ENCODE measurements at regions not wholly inside any gene's neighbourhood (a gene's known extent, or its start where the extent isn't known, plus 50 kb on each side); places are given as distances from the start of the nearest gene placed in this dataset.

- DNase-seq, result no peak
Observed at GRCh38 chr2:18465979-18466378, 94.5 kb downstream of the RDH14 start.

GRCh38 chr2:18464913-18465312 is 95.5 kb downstream of the RDH14 start:
- no peak for DNase-seq

GRCh38 chr2:18456026-18456425 is 104.4 kb downstream of the RDH14 start:
- no peak for DNase-seq

DNA sequence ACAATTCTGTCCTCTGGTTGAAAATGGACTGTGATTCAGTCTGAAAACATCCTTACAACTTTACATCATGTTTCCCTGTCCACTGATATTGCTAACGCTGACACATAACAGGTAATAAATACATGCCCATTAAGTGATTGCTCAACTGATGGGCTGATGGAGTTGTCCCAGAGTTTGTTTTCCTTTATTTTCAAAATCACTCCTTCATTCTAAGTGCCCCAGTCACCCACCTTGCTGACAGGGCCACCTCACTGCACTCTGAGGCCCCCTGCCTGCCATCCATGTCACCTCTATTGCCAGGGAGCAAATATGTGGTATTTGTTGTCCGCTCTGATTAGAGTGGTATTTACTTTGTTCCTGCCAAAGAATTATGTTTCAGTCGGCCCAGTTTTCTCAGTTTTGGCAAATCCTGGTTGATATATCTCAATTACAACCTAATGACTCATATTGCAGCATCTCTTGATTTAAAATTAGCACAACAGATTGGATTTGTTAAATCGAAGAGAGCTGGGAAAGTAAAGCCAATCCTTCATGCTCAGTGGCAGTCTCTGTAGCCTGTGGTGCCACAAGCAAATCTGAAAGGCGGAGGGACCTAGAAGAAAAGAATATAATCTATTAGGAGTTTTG is 105.1 kb downstream of the RDH14 start:
- DNase-seq, result peak in 1 of 2 experiments; percentile 9

DNA sequence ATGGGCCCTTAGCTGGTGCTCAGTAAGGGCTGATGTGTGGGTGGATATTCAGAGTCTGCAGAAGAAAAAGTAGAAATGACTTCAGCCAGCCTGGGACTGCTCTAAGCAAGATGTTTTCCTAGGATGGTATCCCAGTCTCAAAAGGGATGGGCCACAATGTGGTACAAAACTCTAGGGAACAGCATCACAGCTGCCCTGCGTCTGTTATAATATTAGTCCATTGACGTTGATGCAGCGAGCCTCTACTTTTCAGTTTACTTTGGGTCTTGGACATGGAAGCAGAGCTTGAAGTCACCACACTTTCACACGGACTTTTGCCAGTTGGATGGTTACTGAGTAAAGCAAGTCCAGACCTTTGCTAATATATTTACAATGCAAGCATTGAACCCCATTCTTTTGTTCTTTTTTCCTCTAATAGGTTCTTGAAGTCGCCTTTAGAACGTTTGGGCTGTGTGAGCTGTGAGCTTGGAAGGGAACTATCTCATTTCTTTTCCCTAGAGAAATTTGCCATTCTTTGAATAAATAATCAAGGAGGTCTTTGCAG is 105.7 kb downstream of the RDH14 start:
- DNase-seq, result no peak

DNA sequence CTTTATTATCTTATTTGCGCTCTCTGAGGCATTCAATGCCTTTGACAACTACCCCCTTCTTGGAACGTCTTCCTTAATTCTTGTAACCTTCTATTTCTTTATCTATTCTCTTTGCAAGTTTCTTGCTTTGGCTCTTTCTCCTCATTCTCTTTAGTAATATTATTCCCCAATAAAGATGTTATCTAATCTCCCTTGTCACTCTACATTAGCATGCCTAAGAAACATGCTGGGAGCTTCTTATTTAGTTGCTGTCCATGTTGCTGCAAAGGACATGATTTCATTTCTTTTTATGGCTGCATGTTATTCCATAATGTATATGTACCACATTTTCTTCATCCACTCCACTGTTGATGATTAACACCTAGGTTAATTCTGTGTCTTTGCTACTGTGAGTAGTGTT is 113.7 kb downstream of the RDH14 start:
- DNase-seq, result no peak

DNA sequence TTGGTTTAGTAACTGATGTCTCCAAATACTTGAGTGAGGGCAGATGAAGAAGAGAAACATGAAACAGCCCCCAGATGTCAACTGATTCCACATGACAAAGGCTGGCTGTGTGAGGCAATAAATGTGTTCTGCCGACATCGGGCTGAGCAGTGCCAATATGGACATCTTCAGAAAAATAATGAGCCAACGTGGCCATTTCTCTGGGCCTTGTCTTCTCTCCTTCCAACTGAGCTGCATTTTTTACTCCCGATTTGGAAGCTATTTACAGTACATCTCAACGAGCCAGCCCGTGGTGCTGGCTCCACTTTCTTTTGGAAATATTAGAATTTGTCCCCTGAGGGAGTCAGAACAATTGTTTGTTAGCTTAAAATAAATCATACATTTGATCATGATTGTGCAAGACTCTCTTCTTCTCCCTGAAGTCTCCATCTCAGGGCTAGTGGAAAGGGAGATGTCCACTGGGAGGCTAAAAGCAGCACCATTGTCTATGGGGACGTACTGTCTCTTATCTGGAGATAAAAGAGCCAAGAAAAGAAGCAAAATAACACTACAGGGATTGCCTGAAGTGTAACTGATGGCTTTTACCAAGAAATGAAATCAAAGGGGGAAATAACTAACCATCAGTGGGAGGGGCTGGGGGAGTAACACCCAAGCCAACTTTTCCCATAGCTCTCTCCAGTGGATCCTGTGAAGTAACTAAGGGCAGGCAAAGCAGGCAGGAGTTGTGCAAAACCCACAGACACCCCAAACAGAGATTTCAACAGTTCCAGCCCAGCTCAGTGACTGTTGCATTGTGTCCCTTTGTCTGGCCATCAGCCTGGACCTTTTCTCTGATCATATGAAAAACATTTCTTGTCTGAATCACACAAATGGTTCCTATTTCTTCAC is 114.8 kb downstream of the RDH14 start:
- no peak for DNase-seq

DNA sequence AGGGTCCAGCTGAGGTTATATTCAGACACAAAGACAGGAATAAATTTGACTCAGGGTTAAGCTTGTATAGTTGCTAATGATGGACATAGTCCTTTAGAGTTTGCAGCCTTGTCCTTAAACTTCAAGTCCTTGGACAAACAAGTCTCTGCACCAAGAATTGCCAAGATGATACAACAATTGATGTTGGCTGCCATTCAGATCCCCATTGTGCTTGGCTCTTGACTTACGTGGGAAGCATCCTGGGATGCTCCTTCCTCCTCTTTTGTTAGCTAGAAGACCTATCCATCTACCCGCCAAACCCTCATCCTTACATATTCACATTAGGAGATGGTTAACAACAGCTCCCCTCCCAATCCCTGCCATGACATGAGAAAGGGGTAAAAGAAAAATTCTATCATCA is 115.6 kb downstream of the RDH14 start:
- no peak for DNase-seq

- DNase-seq, result no peak
Observed at GRCh38 chr2:18441583-18441982, 118.9 kb downstream of the RDH14 start.

DNA sequence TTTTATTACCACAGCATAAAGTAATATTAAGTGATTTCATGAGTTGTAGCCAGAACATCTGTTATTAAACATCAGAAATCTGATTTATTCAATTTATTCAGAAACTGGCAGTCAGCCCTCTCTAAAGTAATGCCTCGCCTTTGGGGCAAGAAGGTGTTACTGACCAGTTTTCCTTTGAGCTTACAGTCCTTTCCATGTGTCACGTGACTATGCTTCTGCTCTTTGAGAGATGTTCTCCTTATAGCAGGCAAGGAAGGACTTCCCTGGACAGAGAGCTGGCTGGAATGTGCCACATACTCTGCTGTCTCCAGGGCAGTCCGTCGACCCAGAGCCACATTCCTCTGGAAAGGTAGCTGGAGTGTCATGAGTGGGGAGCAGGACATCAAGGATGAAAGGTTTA is 119.7 kb downstream of the RDH14 start:
- no peak for DNase-seq

DNA sequence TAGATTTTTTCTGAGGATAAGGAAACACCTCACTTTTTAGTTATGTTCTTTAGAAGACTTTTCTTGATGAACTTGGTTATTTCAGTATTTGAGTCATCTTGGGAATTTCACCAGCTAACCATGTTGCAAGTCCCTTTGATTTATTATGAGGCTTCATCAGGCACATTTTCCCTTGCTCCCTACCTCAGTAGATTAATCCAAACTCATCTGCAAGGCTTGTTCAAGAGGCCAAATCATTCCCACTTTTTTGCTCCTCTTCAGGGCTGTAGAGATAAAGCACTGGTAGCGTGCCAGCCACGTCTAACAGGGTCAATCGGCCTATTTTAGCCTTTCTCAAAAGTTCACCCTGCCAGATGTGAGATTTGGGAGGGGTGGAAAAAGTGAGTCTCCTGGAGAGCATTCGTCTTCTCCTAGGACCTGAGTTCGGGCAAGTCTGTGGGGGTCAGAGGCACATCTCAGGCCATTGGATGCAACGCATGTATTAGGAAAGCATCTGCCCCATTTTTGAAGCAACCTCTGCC is 120.3 kb downstream of the RDH14 start:
- no peak for DNase-seq

- DNase-seq, result no peak
Observed at GRCh38 chr2:18439716-18440115, 120.7 kb downstream of the RDH14 start.

DNA sequence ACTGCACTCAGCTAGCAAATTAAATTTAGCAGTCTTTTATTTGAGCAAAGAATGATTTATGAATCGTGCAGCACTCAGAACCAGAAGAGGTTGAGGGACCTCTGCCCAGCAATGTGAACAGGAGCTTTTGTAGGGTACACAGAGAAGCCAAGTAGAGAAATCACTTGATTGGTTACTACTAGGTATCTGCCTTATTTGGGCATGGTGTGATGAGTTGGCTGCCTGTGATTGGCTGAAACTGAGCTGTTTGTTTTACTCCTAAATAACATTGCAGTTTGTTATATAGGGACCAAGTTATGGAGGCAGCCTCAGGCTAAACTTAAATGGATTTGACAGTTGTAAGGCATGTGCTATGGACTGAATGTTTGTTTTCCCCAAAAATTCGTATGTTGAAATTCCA is 122.5 kb downstream of the RDH14 start:
- no peak for DNase-seq

DNA sequence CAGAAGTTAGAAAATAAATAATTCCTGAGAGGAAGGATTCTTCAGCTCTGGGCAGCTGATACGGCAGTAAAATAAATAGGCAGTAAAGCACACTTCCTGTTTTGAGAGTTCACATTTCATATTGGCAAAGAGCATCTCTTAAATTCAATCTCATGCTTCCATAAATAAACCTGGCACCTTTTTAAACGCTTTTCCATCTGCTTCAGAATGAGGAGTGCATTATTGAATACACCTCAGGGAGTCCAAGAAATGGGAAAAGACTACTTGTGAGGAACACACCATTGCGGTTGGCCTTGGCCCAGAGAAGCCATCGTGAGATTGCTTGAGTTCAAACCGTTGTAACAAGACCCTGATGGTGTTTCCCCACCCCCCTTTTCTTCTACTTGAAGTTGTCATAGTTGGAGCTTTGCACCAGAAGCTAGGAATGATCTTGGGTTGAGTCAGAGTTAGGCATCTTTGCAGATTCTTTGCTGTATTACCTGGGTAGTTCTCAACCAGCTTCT is 123.9 kb downstream of the RDH14 start:
- no peak for DNase-seq

GRCh38 chr2:18435426-18436037 is 124.9 kb downstream of the RDH14 start:
- peak; percentile 56 to 75 for DNase-seq

GRCh38 chr2:18433872-18434271 is 126.6 kb downstream of the RDH14 start:
- DNase-seq, result no peak

GRCh38 chr2:18432999-18433398 is 127.5 kb downstream of the RDH14 start:
- no peak for DNase-seq

GRCh38 chr2:18430996-18431748 is 129.3 kb downstream of the RDH14 start:
- no peak for DNase-seq

DNA sequence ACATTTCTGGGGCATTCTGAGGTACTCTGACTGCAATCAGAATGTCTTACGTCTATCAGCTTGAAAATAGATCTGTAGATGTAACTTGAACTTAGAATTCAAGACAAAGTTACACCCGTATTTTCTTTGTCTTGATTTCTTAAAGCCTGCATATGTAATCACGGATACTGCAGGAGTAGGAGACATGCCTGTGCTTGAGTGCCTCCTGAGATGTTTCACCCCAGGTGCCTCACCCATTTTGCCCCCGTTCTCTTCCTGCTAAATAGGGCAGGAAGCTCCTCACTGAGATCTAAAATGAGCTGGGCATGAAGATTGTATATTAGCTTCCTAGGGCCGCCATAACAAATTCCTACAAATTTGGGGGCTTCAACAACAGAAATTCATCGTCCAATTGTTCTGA is 131.9 kb downstream of the RDH14 start:
- DNase-seq, result no peak

DNA sequence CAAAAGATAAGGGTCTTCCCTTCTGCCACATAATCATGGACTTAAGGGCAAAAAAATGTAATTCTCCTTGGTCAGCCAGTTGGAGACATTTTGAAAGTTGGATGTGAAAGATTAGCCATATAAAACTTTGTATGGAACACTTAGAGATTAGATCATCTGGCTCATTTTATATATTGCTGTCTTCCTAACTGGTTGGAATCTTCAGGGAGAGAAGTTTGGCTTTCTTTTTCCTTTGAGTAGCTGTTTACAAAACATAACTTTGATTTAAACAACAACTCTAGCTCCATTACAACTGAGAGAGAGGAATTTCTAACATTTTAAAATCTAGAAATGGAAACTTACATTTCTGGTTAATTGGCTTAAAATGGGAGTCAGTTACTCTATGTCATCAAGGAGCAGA is 132.7 kb downstream of the RDH14 start:
- DNase-seq, result no peak

DNA sequence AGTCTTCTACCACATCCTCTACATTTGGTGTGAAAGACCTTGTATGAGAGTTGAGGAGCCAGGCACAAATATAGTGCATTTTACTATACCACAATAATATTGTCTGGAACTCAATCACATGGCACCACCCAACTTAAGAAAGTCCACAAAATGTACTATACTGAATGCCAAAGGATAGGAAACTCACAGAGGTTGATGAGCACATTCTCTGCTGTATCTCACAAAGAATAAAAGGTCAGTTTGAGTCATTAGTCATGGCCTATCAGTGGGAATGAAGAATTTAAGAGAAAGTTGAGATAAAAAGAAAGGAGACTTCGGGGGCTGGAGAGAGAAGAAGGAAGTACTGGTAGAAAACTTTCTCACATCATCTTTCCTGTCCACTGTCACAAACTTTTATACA is 134.3 kb downstream of the RDH14 start:
- no peak for DNase-seq

GRCh38 chr2:18425210-18425703 is 135.2 kb downstream of the RDH14 start:
- DNase-seq, result no peak
